Neuronal stem cell (in vitro differentiated cells): ENCODE measurements at regions not wholly inside any gene's neighbourhood (a gene's known extent, or its start where the extent isn't known, plus 50 kb on each side); places are given as distances from the start of the nearest gene placed in this dataset.

Experiments
- DNase-seq: peaks from one replicate; pipeline ENCODE4 v3.0.0-alpha.2; 2013; ENCODE audit warnings: low spot score
- H2AFZ ChIP-seq: one replicate; pipeline ENCODE4 v1.6.1; 2013; ENCODE audit warnings: mild to moderate bottlenecking, low read length, inconsistent platforms
- H2AK5ac ChIP-seq: 2 replicates; pipeline ENCODE4 v1.6.1; 2013; ENCODE audit warnings: low read depth, mild to moderate bottlenecking, inconsistent platforms, low read length, moderate library complexity, mixed read lengths
- H2BK120ac ChIP-seq: 2 replicates; pipeline ENCODE4 v1.6.1; 2013; ENCODE audit warnings: low read depth, mild to moderate bottlenecking, inconsistent platforms, low read length, moderate library complexity, mixed read lengths
- H2BK12ac ChIP-seq: one replicate; pipeline ENCODE4 v1.6.1; 2013; ENCODE audit warnings: low read length, inconsistent platforms
- H2BK15ac ChIP-seq: 2 replicates; pipeline ENCODE4 v1.6.1; 2013; ENCODE audit warnings: mild to moderate bottlenecking, low read length, inconsistent platforms, mixed read lengths
- H2BK5ac ChIP-seq: one replicate; pipeline ENCODE4 v1.6.1; 2013; ENCODE audit warnings: inconsistent platforms, mild to moderate bottlenecking, low read length, moderate library complexity
- H3K14ac ChIP-seq: one replicate; pipeline ENCODE4 v1.6.1; 2013; ENCODE audit warnings: low read length, inconsistent platforms
- H3K18ac ChIP-seq: 2 replicates; pipeline ENCODE4 v1.6.1; 2013; ENCODE audit warnings: low read length, inconsistent platforms
- H3K23ac ChIP-seq: 2 replicates; pipeline ENCODE4 v1.6.1; 2013; ENCODE audit warnings: low read depth, mild to moderate bottlenecking, mixed read lengths, low read length, inconsistent platforms; ENCODE audit not compliant: poor library complexity
- H3K27ac ChIP-seq: replicated peaks from 3 replicates; pipeline ENCODE4 v1.5.1; 2013; ENCODE audit warnings: low read length, inconsistent platforms
- H3K27me3 ChIP-seq, 3 experiments: 2 replicates each; pipeline ENCODE4 v1.6.1; 2013; ENCODE audit warnings: low read length in 3 of 3, mild to moderate bottlenecking in 2 of 3, inconsistent platforms in 1 of 3, low read depth in 1 of 3, mixed read lengths in 1 of 3, moderate library complexity in 1 of 3; ENCODE audit not compliant: control insufficient read depth in 3 of 3, insufficient read depth in 3 of 3
- H3K36me3 ChIP-seq, 2 donors: replicated peaks in 1 of 2; 2 replicates each; pipeline ENCODE4 v1.6.1; 2013; ENCODE audit warnings: low read length in 2 of 2; ENCODE audit not compliant: control insufficient read depth in 2 of 2, insufficient read depth in 2 of 2
- H3K4ac ChIP-seq: 2 replicates; pipeline ENCODE4 v1.6.1; 2013; ENCODE audit warnings: inconsistent platforms, mild to moderate bottlenecking, low read length, moderate library complexity
- H3K4me1 ChIP-seq, 2 donors: 1 replicate in 1 of 2; 2 replicates in 1 of 2; pipeline ENCODE4 v1.6.1; 2013; ENCODE audit warnings: low read length in 2 of 2, low read depth in 1 of 2; ENCODE audit not compliant: control insufficient read depth in 2 of 2, insufficient read depth in 1 of 2
- H3K4me2 ChIP-seq: one replicate; pipeline ENCODE4 v1.6.1; 2013; ENCODE audit warnings: mild to moderate bottlenecking, low read length, inconsistent platforms; ENCODE audit not compliant: insufficient read depth, poor library complexity, severe bottlenecking
- H3K4me3 ChIP-seq, 2 donors: 2 replicates each; pipeline ENCODE4 v1.5.1; 2013; ENCODE audit warnings: low read length in 2 of 2, mild to moderate bottlenecking in 2 of 2, inconsistent platforms in 1 of 2, moderate library complexity in 1 of 2
- H3K79me1 ChIP-seq: one replicate; pipeline ENCODE4 v1.6.1; 2013; ENCODE audit warnings: low read depth, mild to moderate bottlenecking, inconsistent platforms, low read length, moderate library complexity
- H3K9ac ChIP-seq: one replicate; pipeline ENCODE4 v1.6.1; 2013; ENCODE audit warnings: mild to moderate bottlenecking, low read depth, low read length, inconsistent platforms; ENCODE audit not compliant: poor library complexity
- H3K9me3 ChIP-seq, 2 donors: replicated peaks in 1 of 2; 2 replicates each; pipeline versions ENCODE3 to v1.6.1; 2013; ENCODE audit warnings: low read length in 2 of 2, mild to moderate bottlenecking in 2 of 2, inconsistent platforms in 1 of 2, low read depth in 1 of 2, mixed read lengths in 1 of 2, moderate library complexity in 1 of 2; ENCODE audit not compliant: control insufficient read depth in 2 of 2, insufficient read depth in 1 of 2
- H4K8ac ChIP-seq: one replicate; pipeline ENCODE4 v1.6.1; 2013; ENCODE audit warnings: low read depth, mild to moderate bottlenecking, inconsistent platforms, low read length, moderate library complexity
- H4K91ac ChIP-seq: one replicate; pipeline ENCODE4 v1.6.1; 2013; ENCODE audit warnings: low read length, low read depth, mild to moderate bottlenecking, inconsistent platforms; ENCODE audit not compliant: poor library complexity
- WGBS, 2 donors: extraction: QIAGEN DNeasy Blood & Tissue Kit; methylation state at CpG; one replicate each; pipeline ENCODE4 v1.1.7; 2013; ENCODE audit warnings: missing lambda C conversion rate in 2 of 2, mixed read lengths in 1 of 2; ENCODE audit not compliant: insufficient read length in 2 of 2, insufficient replicate concordance in 1 of 2; ENCODE audit errors: extremely low coverage in 2 of 2; 5-methylcytosine and 5-hydroxymethylcytosine counted together

GRCh38 chr11:121839781-121840180, 276.2 kb downstream of the BLID start:
- Histone ChIP-seq H3K79me1 (no peaks in the 10 kb centered on the region), H4K8ac (no peak overlapping the region), H3K27me3 (no peaks in the 10 kb centered on the region), H3K4me2 (no peak overlapping the region), H3K18ac (no peak overlapping the region), H3K27ac (no peak overlapping the region), H2AFZ (no peak overlapping the region), H3K9me3 (no peaks in the 10 kb centered on the region), H3K4me1 (peaks cover 1 to 8% of the 10 kb centered on the region in 2 donors), H2BK5ac (no peak overlapping the region), H2BK120ac (no peak overlapping the region), H4K91ac (no peak overlapping the region), H3K14ac (no peak overlapping the region), H2BK15ac (no peak overlapping the region), H3K23ac (no peak overlapping the region), H3K4me3 (no peak overlapping the region), H2BK12ac (no peak overlapping the region), H2AK5ac (no peak overlapping the region), H3K9ac (no peak overlapping the region), H3K4ac (no peak overlapping the region), H3K36me3 (no peaks in the 10 kb centered on the region)
- no peak for DNase-seq
- no CpG with 5 or more reads among the region's 1 CpG for WGBS, 2 donors

- H3K14ac ChIP-seq, result no peak overlapping the region
- H2BK15ac ChIP-seq, result no peak overlapping the region
- H2AK5ac ChIP-seq, result no peak overlapping the region
- H3K27ac ChIP-seq, result no peak overlapping the region
- no peaks in the 10 kb centered on the region for H3K27me3 ChIP-seq
- no CpG with 5 or more reads among the region's 1 CpG for WGBS, 2 donors
- no peak overlapping the region for H3K4me2 ChIP-seq
- H3K4me3 ChIP-seq, result no peak overlapping the region
- H4K91ac ChIP-seq, result no peak overlapping the region
- DNase-seq, result no peak
- H4K8ac ChIP-seq, result no peak overlapping the region
- peaks cover 1 to 8% of the 10 kb centered on the region in 2 donors for H3K4me1 ChIP-seq
- no peak overlapping the region for H2BK120ac ChIP-seq
- H3K36me3 ChIP-seq, result no peaks in the 10 kb centered on the region
- H2BK5ac ChIP-seq, result no peak overlapping the region
- peaks cover 0 to 6% of the 10 kb centered on the region in 2 donors for H3K9me3 ChIP-seq
- H3K79me1 ChIP-seq, result no peaks in the 10 kb centered on the region
- H2BK12ac ChIP-seq, result no peak overlapping the region
- no peak overlapping the region for H3K4ac ChIP-seq
- H3K23ac ChIP-seq, result no peak overlapping the region
- H3K9ac ChIP-seq, result no peak overlapping the region
- H3K18ac ChIP-seq, result no peak overlapping the region
- H2AFZ ChIP-seq, result no peak overlapping the region
Observed at GRCh38 chr11:121838571-121838970, 277.4 kb downstream of the BLID start.

GRCh38 chr11:121833970-121834369, 282.0 kb downstream of the BLID start:
- Histone ChIP-seq H3K14ac (no peak overlapping the region), H2BK15ac (no peak overlapping the region), H2AK5ac (no peak overlapping the region), H2BK120ac (no peak overlapping the region), H3K79me1 (no peaks in the 10 kb centered on the region), H3K27ac (no peak overlapping the region), H3K27me3 (no peaks in the 10 kb centered on the region), H3K4me2 (no peak overlapping the region), H3K9ac (no peak overlapping the region), H4K91ac (no peak overlapping the region), H3K18ac (no peak overlapping the region), H3K4ac (no peak overlapping the region), H4K8ac (no peak overlapping the region), H2AFZ (no peak overlapping the region), H3K9me3 (peaks cover 3 to 14% of the 10 kb centered on the region in 2 donors), H3K36me3 (peaks cover 0 to 2% of the 10 kb centered on the region in 2 donors), H3K4me1 (no peaks in the 10 kb centered on the region), H2BK5ac (no peak overlapping the region), H2BK12ac (no peak overlapping the region), H3K23ac (no peak overlapping the region), H3K4me3 (no peak overlapping the region)
- no peak for DNase-seq

GRCh38 chr11:121829159-121829643, 286.8 kb downstream of the BLID start:
- H3K36me3 ChIP-seq, result peaks cover 0 to 2% of the 10 kb centered on the region in 2 donors
- H3K4me3 ChIP-seq, result no peak overlapping the region
- H4K91ac ChIP-seq, result no peak overlapping the region
- no peaks in the 10 kb centered on the region for H3K79me1 ChIP-seq
- no peaks in the 10 kb centered on the region for H3K27me3 ChIP-seq
- H2AFZ ChIP-seq, result peak overlapping the region; percentile 51
- H2BK120ac ChIP-seq, result no peak overlapping the region
- no peaks in the 10 kb centered on the region for H3K4me1 ChIP-seq
- no peak overlapping the region for H2BK15ac ChIP-seq
- H3K9ac ChIP-seq, result no peak overlapping the region
- no peak overlapping the region for H2BK12ac ChIP-seq
- no peak overlapping the region for H2AK5ac ChIP-seq
- no peak overlapping the region for H2BK5ac ChIP-seq
- H3K14ac ChIP-seq, result no peak overlapping the region
- H3K4me2 ChIP-seq, result no peak overlapping the region
- H3K9me3 ChIP-seq, result peaks cover 3 to 14% of the 10 kb centered on the region in 2 donors
- no CpG with 5 or more reads among the region's 2 CpGs for WGBS, 2 donors
- DNase-seq, result no peak
- no peak overlapping the region for H4K8ac ChIP-seq
- H3K18ac ChIP-seq, result no peak overlapping the region
- H3K27ac ChIP-seq, result no peak overlapping the region
- no peak overlapping the region for H3K4ac ChIP-seq
- no peak overlapping the region for H3K23ac ChIP-seq
